GM12878 (cell line): ENCODE measurements at regions not wholly inside any gene's neighbourhood (a gene's known extent, or its start where the extent isn't known, plus 50 kb on each side); places are given as distances from the start of the nearest gene placed in this dataset.

ENCODE experiments used
- ATAC-seq: fragments of 200-7000 bp; cut with Tn5 transposase; 3 replicates; pipeline ENCODE4 v1.9.1; 2020; ENCODE audit warnings: mild to moderate bottlenecking, moderate library complexity
- BruUV-seq: library from RNA; stranded (reverse); fragments of 400-500 nt; replicated peaks from 2 replicates; lab custom pipeline; 2021; lab: Mats Ljungman, UMichigan
- CTCF ChIA-PET: fragments of 300-600 bp; sonication (Branson Sonifier 250); formaldehyde crosslinking; extraction: SDS; loops from one replicate; lab custom pipeline; 2021; ENCODE audit warnings: inconsistent platforms; lab: Yijun Ruan, JAX
- POLR2A ChIA-PET: fragments of 350-600 bp; formaldehyde crosslinking; extraction: SDS; loops from one replicate; lab custom pipeline; 2021; ENCODE audit warnings: inconsistent platforms; lab: Charles Lee
- RAD21 ChIA-PET: fragments of 300-600 bp; sonication (Branson Sonifier 250); formaldehyde crosslinking; loops from one replicate; lab custom pipeline; 2023; ENCODE audit warnings: antibody characterized with exemption; ENCODE audit not compliant: unreplicated experiment; lab: Charles Lee
- SMC1A ChIA-PET: fragments of 300-600 bp; sonication (Branson Sonifier 250); formaldehyde crosslinking; loops from one replicate; lab custom pipeline; 2023; ENCODE audit not compliant: unreplicated experiment, uncharacterized antibody; lab: Charles Lee
- DNase-seq: peaks from one replicate; pipeline ENCODE4 v3.0.0-alpha.2; 2011; ENCODE audit warnings: low read depth, low spot score
- FAIRE-seq: peaks from 3 replicates; lab custom pipeline; 2011; peaks lifted over from hg19 to GRCh38; lab: Jason Lieb, UNC
- H2AFZ ChIP-seq: 2 replicates; pipeline ENCODE4 v1.6.0; 2011; ENCODE audit warnings: low read depth, low read length, control low read depth; ENCODE audit not compliant: control insufficient read depth
- H3K27ac ChIP-seq: 2 replicates; pipeline ENCODE4 v1.5.1; 2011; ENCODE audit warnings: control low read depth; ENCODE audit not compliant: control insufficient read depth, insufficient read depth
- H3K27me3 ChIP-seq, 2 experiments: replicated peaks in 1 of 2; 2 replicates each; pipeline versions ENCODE4 v1.6.0 to v1.6.1; 2011; ENCODE audit warnings: low read length in 1 of 2; ENCODE audit not compliant: control insufficient read depth in 2 of 2, insufficient read depth in 2 of 2
- H3K36me3 ChIP-seq, 2 experiments: 2 replicates each; pipeline ENCODE4 v1.5.1; 2011; ENCODE audit warnings: low read length in 1 of 2; ENCODE audit not compliant: control insufficient read depth in 2 of 2, insufficient read depth in 2 of 2
- H3K4me1 ChIP-seq: 2 replicates; pipeline ENCODE4 v1.6.1; 2011; ENCODE audit warnings: mild to moderate bottlenecking, low read length, moderate library complexity, mixed read lengths; ENCODE audit not compliant: control insufficient read depth, insufficient read depth
- H3K4me2 ChIP-seq: 2 replicates; pipeline ENCODE4 v1.6.0; 2011; ENCODE audit warnings: control low read depth; ENCODE audit not compliant: control insufficient read depth, insufficient read depth
- H3K4me3 ChIP-seq: fragments of 200-600 bp; sonication (generic); 2 replicates; pipeline ENCODE4 v1.5.1; 2016
- H3K79me2 ChIP-seq: 2 replicates; pipeline ENCODE4 v1.6.0; 2011; ENCODE audit warnings: low read length; ENCODE audit not compliant: control insufficient read depth, insufficient read depth
- H3K9ac ChIP-seq: 2 replicates; pipeline ENCODE4 v1.8.0; 2011; ENCODE audit warnings: low read length, control low read depth, mixed read lengths; ENCODE audit not compliant: control insufficient read depth, insufficient read depth
- H3K9me3 ChIP-seq: replicated peaks from 3 replicates; pipeline ENCODE4 v1.5.1; 2011; ENCODE audit warnings: mild to moderate bottlenecking, low read length; ENCODE audit not compliant: control insufficient read depth, insufficient read depth
- H4K20me1 ChIP-seq: 2 replicates; pipeline ENCODE4 v1.6.0; 2011; ENCODE audit not compliant: control insufficient read depth, insufficient read depth
- BACH1 ChIP-seq: fragments of 450-650 bp; IDR thresholded peaks from 2 replicates; pipeline ENCODE4 v1.6.1; 2017; ENCODE audit warnings: mild to moderate bottlenecking, borderline replicate concordance
- BCL11A ChIP-seq: IDR thresholded peaks from 2 replicates; pipeline ENCODE4 v1.6.1; 2011; ENCODE audit warnings: low read depth, low read length
- CREM ChIP-seq: IDR thresholded peaks from 2 replicates; pipeline ENCODE4 v1.6.1; 2014; ENCODE audit warnings: antibody characterized with exemption, low read depth
- EED ChIP-seq: sonication (generic); IDR thresholded peaks from 2 replicates; pipeline ENCODE4 v1.6.1; 2016; ENCODE audit warnings: antibody characterized with exemption, low read depth
- ELK1 ChIP-seq: IDR thresholded peaks from 2 replicates; pipeline ENCODE4 v1.6.1; 2012; ENCODE audit warnings: low read depth, low read length, improper control_type of control experiment
- HDAC6 ChIP-seq: fragments of 200-600 bp; sonication (generic); IDR thresholded peaks from one replicate; pipeline ENCODE4 v1.8.0; 2017; ENCODE audit warnings: antibody characterized with exemption; ENCODE audit not compliant: unreplicated experiment
- MYC ChIP-seq: IDR thresholded peaks from 2 replicates; pipeline ENCODE4 v1.6.1; 2011; ENCODE audit warnings: mild to moderate bottlenecking, low read length, moderate library complexity, inconsistent platforms; ENCODE audit not compliant: insufficient read depth, insufficient replicate concordance, insufficient read length, severe bottlenecking
- RBBP5 ChIP-seq: fragments of 200-600 bp; sonication (generic); conservative IDR thresholded peaks from 2 replicates; pipeline ENCODE4 v1.6.1; 2016
- RFX5 ChIP-seq: IDR thresholded peaks from 2 replicates; pipeline ENCODE4 v1.6.1; 2011; ENCODE audit warnings: low read depth, low read length, improper control_type of control experiment
- SMAD5 ChIP-seq: IDR thresholded peaks from 2 replicates; pipeline ENCODE4 v1.6.1; 2016; ENCODE audit warnings: antibody characterized with exemption, low read depth
- SP1 ChIP-seq: IDR thresholded peaks from one replicate; pipeline ENCODE4 v1.6.1; 2011; ENCODE audit warnings: low read depth, low read length
- SUPT20H ChIP-seq: IDR thresholded peaks from 2 replicates; pipeline ENCODE4 v1.6.1; 2011; ENCODE audit warnings: low read depth, mild to moderate bottlenecking, low read length, moderate library complexity, borderline replicate concordance; ENCODE audit not compliant: control insufficient read depth
- ZNF687 ChIP-seq: fragments of 450-650 bp; IDR thresholded peaks from 2 replicates; pipeline ENCODE4 v1.6.1; 2017; ENCODE audit warnings: mild to moderate bottlenecking, moderate library complexity
- WGBS: methylation state at CpG from one replicate; pipeline ENCODE4 v1.1.6; 2016; ENCODE audit warnings: low lambda C conversion rate; ENCODE audit not compliant: insufficient replicate concordance, insufficient coverage; ENCODE audit errors: missing lambda C conversion rate; 5-methylcytosine and 5-hydroxymethylcytosine counted together
- in situ Hi-C: fragments of 300-500 bp; cut with MboI; formaldehyde crosslinking; loops from 9 replicates; pipeline ENCODE4 v1.14.3; 2018; ENCODE audit warnings: mixed read lengths
- intact Hi-C: fragments of 100-400 bp; cut with micrococcal nuclease; formaldehyde crosslinking; loops from one replicate; pipeline ENCODE4 v1.14.2; 2022; ENCODE audit not compliant: unreplicated experiment
- TF ChIP-seq, protein P1 (sequence below): fragments of 450-650 bp; formaldehyde crosslinking; IDR thresholded peaks from 2 replicates; pipeline ENCODE4 v1.5.0; 2022; ENCODE audit warnings: mild to moderate bottlenecking, missing genetic modification characterization
- TF ChIP-seq, protein P2 (sequence below): IDR thresholded peaks from 2 replicates; pipeline ENCODE4 v1.6.1; 2011; ENCODE audit warnings: borderline replicate concordance, low read depth, mild to moderate bottlenecking, moderate library complexity, low read length; ENCODE audit not compliant: insufficient read depth, poor library complexity, severe bottlenecking

GRCh38 chr15:96407482-96407881, 77.0 kb downstream of the NR2F2 start:
- intact Hi-C loops (no loop called here), in situ Hi-C loops (no loop called here)
- BruUV-seq, result no TSS peak
- H3K4me2 ChIP-seq, result no peak overlapping the region
- H3K27ac ChIP-seq, result no peak overlapping the region
- no peaks in the 10 kb centered on the region for H3K4me1 ChIP-seq
- H3K4me3 ChIP-seq, result no peak overlapping the region
- no peaks in the 10 kb centered on the region; the same call in 2 of the 3 replicates for H3K9me3 ChIP-seq
- ChIA-PET POLR2A (no interaction called here), SMC1A (no interaction called here), RAD21 (no interaction called here), CTCF (interaction anchor here (0.6 kb wide), 1 partner anchor 194 kb away, joined by 3 read pairs; no protein-coding TSS in a partner anchor)
- no peak overlapping the region for H2AFZ ChIP-seq
- H3K79me2 ChIP-seq, result no peaks in the 10 kb centered on the region
- H3K36me3 ChIP-seq, result no peaks in the 10 kb centered on the region
- H4K20me1 ChIP-seq, result no peaks in the 10 kb centered on the region
- no peak for DNase-seq
- no peak for FAIRE-seq
- ATAC-seq, result no peak
- H3K9ac ChIP-seq, result no peak overlapping the region
- WGBS, result 47% methylated on average over 2 of the region's 2 CpGs
- peaks cover 2% of the 10 kb centered on the region in 2 experiments for H3K27me3 ChIP-seq
- TF ChIP-seq ELK1, result no peak
- no peak for TF ChIP-seq SMAD5
- TF ChIP-seq CREM, result no peak
- no peak for TF ChIP-seq SUPT20H
- TF ChIP-seq HDAC6, result no peak
- no peak for TF ChIP-seq BCL11A
- TF ChIP-seq RBBP5, result no peak
- TF ChIP-seq SP1, result no peak
- no peak for TF ChIP-seq ZNF687
- TF ChIP-seq EED, result no peak
- TF ChIP-seq, protein P1, sequence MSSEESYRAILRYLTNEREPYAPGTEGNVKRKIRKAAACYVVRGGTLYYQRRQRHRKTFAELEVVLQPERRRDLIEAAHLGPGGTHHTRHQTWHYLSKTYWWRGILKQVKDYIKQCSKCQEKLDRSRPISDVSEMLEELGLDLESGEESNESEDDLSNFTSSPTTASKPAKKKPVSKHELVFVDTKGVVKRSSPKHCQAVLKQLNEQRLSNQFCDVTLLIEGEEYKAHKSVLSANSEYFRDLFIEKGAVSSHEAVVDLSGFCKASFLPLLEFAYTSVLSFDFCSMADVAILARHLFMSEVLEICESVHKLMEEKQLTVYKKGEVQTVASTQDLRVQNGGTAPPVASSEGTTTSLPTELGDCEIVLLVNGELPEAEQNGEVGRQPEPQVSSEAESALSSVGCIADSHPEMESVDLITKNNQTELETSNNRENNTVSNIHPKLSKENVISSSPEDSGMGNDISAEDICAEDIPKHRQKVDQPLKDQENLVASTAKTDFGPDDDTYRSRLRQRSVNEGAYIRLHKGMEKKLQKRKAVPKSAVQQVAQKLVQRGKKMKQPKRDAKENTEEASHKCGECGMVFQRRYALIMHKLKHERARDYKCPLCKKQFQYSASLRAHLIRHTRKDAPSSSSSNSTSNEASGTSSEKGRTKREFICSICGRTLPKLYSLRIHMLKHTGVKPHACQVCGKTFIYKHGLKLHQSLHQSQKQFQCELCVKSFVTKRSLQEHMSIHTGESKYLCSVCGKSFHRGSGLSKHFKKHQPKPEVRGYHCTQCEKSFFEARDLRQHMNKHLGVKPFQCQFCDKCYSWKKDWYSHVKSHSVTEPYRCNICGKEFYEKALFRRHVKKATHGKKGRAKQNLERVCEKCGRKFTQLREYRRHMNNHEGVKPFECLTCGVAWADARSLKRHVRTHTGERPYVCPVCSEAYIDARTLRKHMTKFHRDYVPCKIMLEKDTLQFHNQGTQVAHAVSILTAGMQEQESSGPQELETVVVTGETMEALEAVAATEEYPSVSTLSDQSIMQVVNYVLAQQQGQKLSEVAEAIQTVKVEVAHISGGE (CRISPR knock-in tag), result no peak
- no peak for TF ChIP-seq RFX5
- TF ChIP-seq BACH1, result no peak
- no peak for TF ChIP-seq MYC
- TF ChIP-seq, protein P2, sequence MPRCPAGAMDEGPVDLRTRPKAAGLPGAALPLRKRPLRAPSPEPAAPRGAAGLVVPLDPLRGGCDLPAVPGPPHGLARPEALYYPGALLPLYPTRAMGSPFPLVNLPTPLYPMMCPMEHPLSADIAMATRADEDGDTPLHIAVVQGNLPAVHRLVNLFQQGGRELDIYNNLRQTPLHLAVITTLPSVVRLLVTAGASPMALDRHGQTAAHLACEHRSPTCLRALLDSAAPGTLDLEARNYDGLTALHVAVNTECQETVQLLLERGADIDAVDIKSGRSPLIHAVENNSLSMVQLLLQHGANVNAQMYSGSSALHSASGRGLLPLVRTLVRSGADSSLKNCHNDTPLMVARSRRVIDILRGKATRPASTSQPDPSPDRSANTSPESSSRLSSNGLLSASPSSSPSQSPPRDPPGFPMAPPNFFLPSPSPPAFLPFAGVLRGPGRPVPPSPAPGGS, result no peak
